ENCODE measurements at regions not wholly inside any gene's neighbourhood (a gene's known extent, or its start where the extent isn't known, plus 50 kb on each side); places are given as distances from the start of the nearest gene placed in this dataset.

DNA sequence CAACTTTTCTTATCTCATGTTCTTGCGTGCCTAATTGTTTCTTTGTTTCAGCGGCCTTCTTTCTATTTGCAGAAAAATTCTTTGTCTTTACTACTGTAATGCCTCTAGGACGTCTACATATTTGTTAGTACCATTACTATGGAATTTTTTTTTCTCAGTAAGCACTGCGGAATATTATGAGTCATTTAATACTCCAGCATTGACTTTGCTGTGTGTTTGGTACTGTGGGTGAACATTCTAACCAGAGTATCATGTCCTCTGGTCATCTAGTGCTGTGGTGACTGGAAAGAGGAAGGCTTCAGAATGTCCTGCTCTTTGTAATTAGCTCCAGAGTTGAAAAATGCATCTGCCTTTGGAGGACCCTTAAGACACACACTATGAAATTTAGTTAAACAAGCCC, 58.5 kb upstream of the FERD3L start:
- TF ChIP-seq, protein P1, sequence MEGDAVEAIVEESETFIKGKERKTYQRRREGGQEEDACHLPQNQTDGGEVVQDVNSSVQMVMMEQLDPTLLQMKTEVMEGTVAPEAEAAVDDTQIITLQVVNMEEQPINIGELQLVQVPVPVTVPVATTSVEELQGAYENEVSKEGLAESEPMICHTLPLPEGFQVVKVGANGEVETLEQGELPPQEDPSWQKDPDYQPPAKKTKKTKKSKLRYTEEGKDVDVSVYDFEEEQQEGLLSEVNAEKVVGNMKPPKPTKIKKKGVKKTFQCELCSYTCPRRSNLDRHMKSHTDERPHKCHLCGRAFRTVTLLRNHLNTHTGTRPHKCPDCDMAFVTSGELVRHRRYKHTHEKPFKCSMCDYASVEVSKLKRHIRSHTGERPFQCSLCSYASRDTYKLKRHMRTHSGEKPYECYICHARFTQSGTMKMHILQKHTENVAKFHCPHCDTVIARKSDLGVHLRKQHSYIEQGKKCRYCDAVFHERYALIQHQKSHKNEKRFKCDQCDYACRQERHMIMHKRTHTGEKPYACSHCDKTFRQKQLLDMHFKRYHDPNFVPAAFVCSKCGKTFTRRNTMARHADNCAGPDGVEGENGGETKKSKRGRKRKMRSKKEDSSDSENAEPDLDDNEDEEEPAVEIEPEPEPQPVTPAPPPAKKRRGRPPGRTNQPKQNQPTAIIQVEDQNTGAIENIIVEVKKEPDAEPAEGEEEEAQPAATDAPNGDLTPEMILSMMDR (IDR thresholded peaks at IDR 0.05): no peak
- ATAC-seq: no peak
- intact Hi-C loops (cut with DNase I): no loop called here

GRCh38 chr7:19202599-19202998, 57.4 kb upstream of the FERD3L start:
- no peak for DNase-seq
- no peaks in the 10 kb centered on the region for H3K9me3 ChIP-seq
- TF ChIP-seq, protein P1 (IDR thresholded peaks at IDR 0.05): no peak
- H3K27me3 ChIP-seq: no peaks in the 10 kb centered on the region
- H3K27ac ChIP-seq: no peak overlapping the region
- no peak for ATAC-seq
- no peak overlapping the region for H3K4me3 ChIP-seq
- intact Hi-C loops (cut with DNase I): no loop called here
- no peaks in the 10 kb centered on the region for H3K4me1 ChIP-seq
- H3K36me3 ChIP-seq: peaks cover 0 to 3% of the 10 kb centered on the region in 2 donors

More for the DNA sequence above, 58.5 kb upstream of the FERD3L start:
- H3K36me3 ChIP-seq: peaks cover 0 to 3% of the 10 kb centered on the region in 2 donors
- no peaks in the 10 kb centered on the region for H3K9me3 ChIP-seq
- H3K4me3 ChIP-seq: no peak overlapping the region
- no peaks in the 10 kb centered on the region for H3K4me1 ChIP-seq
- no peak overlapping the region for H3K27ac ChIP-seq
- no peak for DNase-seq
- no peaks in the 10 kb centered on the region for H3K27me3 ChIP-seq

All from left lung (tissue), 4 donors.